Small intestine (tissue), 7 donors: ENCODE measurements at regions not wholly inside any gene's neighbourhood (a gene's known extent, or its start where the extent isn't known, plus 50 kb on each side); places are given as distances from the start of the nearest gene placed in this dataset.

ENCODE experiments used
- DNase-seq, 2 donors: peaks; one replicate each; pipeline versions ENCODE4 v3.0.0 to v3.0.0-alpha.2; 2013
- FAIRE-seq: peaks from 2 replicates; lab custom pipeline; 2012; peaks lifted over from hg19 to GRCh38; lab: Jason Lieb, UNC
- H3K27ac ChIP-seq, 3 donors: one replicate each; pipeline ENCODE4 v1.5.1; 2013; ENCODE audit warnings: low read length in 2 of 3, mild to moderate bottlenecking in 2 of 3, control low read depth in 1 of 3, inconsistent platforms in 1 of 3, low read depth in 1 of 3, moderate library complexity in 1 of 3
- H3K27me3 ChIP-seq, 3 donors: one replicate each; pipeline ENCODE4 v1.6.1; 2013; ENCODE audit warnings: low read length in 3 of 3, inconsistent platforms in 1 of 3; ENCODE audit not compliant: control insufficient read depth in 3 of 3, insufficient read depth in 3 of 3
- H3K36me3 ChIP-seq, 3 donors: one replicate each; pipeline ENCODE4 v1.6.1; 2013; ENCODE audit warnings: low read length in 3 of 3, inconsistent platforms in 1 of 3, low read depth in 1 of 3, mild to moderate bottlenecking in 1 of 3, moderate library complexity in 1 of 3; ENCODE audit not compliant: control insufficient read depth in 3 of 3, insufficient read depth in 2 of 3
- H3K4me1 ChIP-seq, 3 donors: one replicate each; pipeline ENCODE4 v1.6.1; 2013; ENCODE audit warnings: low read length in 2 of 3, inconsistent platforms in 1 of 3, low read depth in 1 of 3, mild to moderate bottlenecking in 1 of 3, moderate library complexity in 1 of 3; ENCODE audit not compliant: control insufficient read depth in 3 of 3, insufficient read depth in 2 of 3
- H3K4me3 ChIP-seq, 3 donors: one replicate each; pipeline ENCODE4 v1.5.1; 2013; ENCODE audit warnings: low read length in 3 of 3, control low read depth in 1 of 3, inconsistent platforms in 1 of 3, low read depth in 1 of 3, mild to moderate bottlenecking in 1 of 3, moderate library complexity in 1 of 3
- H3K9me3 ChIP-seq, 2 donors: one replicate each; pipeline ENCODE4 v1.6.1; 2013; ENCODE audit warnings: low read depth in 1 of 2, low read length in 1 of 2; ENCODE audit not compliant: control insufficient read depth in 2 of 2, insufficient read depth in 1 of 2
- WGBS, 3 donors: extraction: QIAGEN DNeasy Blood & Tissue Kit; methylation state at CpG; one replicate each; pipeline ENCODE4 v1.1.7; 2013; 5-methylcytosine and 5-hydroxymethylcytosine counted together
- donor health status: healthy with polysubstance abuse.
- donor health status: control.
- donor health status: control.
- donor health status: Bipolar disorder and iron deficiency.
- donor health status: healthy.

GRCh38 chr12:4147031-4147481 is 126.5 kb upstream of the CCND2 start:
- H3K4me1 ChIP-seq: peaks cover 0 to 3% (median 0%) of the 10 kb centered on the region in 3 donors
- H3K4me3 ChIP-seq: no peak overlapping the region
- DNase-seq (no peak), FAIRE-seq (no peak)
- WGBS, 3 donors: 73 to 77% (median 75%) methylated on average over 7 of the region's 7 CpGs
- H3K27me3 ChIP-seq: peaks cover 0 to 10% (median 0%) of the 10 kb centered on the region in 3 donors
- H3K36me3 ChIP-seq: no peaks in the 10 kb centered on the region
- no peak overlapping the region for H3K27ac ChIP-seq
- H3K9me3 ChIP-seq: peaks cover 0 to 3% of the 10 kb centered on the region in 2 donors

DNA sequence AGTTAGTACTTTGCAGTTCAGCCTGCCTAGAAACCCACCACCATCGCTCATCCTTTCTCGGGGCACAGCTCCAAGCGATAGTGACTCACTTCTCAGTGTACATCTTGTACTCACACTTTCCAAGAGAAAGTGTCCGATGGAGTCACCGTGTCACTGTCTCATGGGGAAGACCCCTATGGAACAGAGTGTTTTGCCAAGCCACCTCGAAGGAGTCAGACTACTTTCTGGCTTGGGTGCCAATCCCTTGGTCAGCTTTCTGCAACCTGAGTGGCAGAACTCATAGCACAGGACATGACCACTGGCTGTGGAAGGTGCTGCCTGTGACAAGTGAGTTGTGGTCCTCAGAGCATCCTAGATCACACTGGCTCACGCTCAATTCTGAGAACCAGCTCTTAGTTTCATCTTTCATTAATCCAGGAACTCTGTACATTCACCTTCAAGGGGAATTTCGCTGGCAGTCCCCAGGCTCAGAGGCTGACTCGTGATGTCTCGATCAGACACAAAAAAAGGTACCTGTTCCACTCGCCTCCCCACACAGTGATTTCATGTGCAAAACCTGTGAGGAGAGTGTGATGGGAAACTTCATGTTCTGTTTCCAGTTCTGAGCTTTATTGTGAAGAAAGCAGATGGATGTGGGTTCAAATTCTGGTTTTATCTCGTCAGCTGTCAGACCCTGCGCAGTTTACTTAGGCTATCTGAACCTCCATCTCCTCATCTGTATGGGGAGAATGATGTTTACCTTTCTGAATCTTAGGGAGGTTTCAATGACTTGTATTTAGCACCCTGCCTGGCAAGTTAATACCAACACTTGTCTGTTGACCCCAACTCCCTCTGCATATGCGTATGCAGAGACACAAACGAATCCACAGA is 127.3 kb upstream of the CCND2 start:
- no peak for FAIRE-seq
- no peaks in the 10 kb centered on the region for H3K36me3 ChIP-seq
- peaks cover 0 to 3% of the 10 kb centered on the region in 2 donors for H3K9me3 ChIP-seq
- H3K4me1 ChIP-seq: peaks cover 0 to 3% (median 0%) of the 10 kb centered on the region in 3 donors
- H3K27ac ChIP-seq: no peak overlapping the region
- no peak overlapping the region for H3K4me3 ChIP-seq
- H3K27me3 ChIP-seq: peaks cover 0 to 10% (median 0%) of the 10 kb centered on the region in 3 donors
- WGBS, 3 donors: 61 to 75% (median 73%) methylated on average over 15 of the region's 15 CpGs
- no peak for DNase-seq

GRCh38 chr12:4144676-4145075 is 128.9 kb upstream of the CCND2 start:
- DNase-seq (no peak), FAIRE-seq (no peak)
- H3K4me3 ChIP-seq: no peak overlapping the region
- peaks cover 0 to 3% of the 10 kb centered on the region in 2 donors for H3K9me3 ChIP-seq
- WGBS, 3 donors: 70% methylated on average over 2 of the region's 2 CpGs
- no peak overlapping the region for H3K27ac ChIP-seq
- peaks cover 0 to 3% (median 0%) of the 10 kb centered on the region in 3 donors for H3K4me1 ChIP-seq
- peaks cover 0 to 10% (median 0%) of the 10 kb centered on the region in 3 donors for H3K27me3 ChIP-seq
- H3K36me3 ChIP-seq: no peaks in the 10 kb centered on the region

GRCh38 chr12:4143896-4144295 is 129.7 kb upstream of the CCND2 start:
- no peak for FAIRE-seq
- WGBS, 3 donors: 65 to 78% (median 71%) methylated on average over 6 of the region's 6 CpGs

GRCh38 chr12:4141348-4142270 is 132.0 kb upstream of the CCND2 start:
- 67 to 82% (median 74%) methylated on average over 6 of the region's 6 CpGs for WGBS, 3 donors
- DNase-seq: no peak
- FAIRE-seq: no peak
- H3K27me3 ChIP-seq: peaks cover 0 to 8% (median 0%) of the 10 kb centered on the region in 3 donors
- H3K4me3 ChIP-seq: no peak overlapping the region
- peaks cover 0 to 3% (median 0%) of the 10 kb centered on the region in 3 donors for H3K4me1 ChIP-seq
- H3K27ac ChIP-seq: peak overlapping the region in 1 of 3 donors; percentile 36
- peaks cover 0 to 3% of the 10 kb centered on the region in 2 donors for H3K9me3 ChIP-seq
- no peaks in the 10 kb centered on the region for H3K36me3 ChIP-seq

More at GRCh38 chr12:4143896-4144295, 129.7 kb upstream of the CCND2 start:
- Histone ChIP-seq H3K27ac (no peak overlapping the region), H3K9me3 (peaks cover 0 to 3% of the 10 kb centered on the region in 2 donors), H3K4me1 (peaks cover 0 to 3% (median 0%) of the 10 kb centered on the region in 3 donors), H3K36me3 (no peaks in the 10 kb centered on the region), H3K4me3 (no peak overlapping the region), H3K27me3 (peaks cover 0 to 10% (median 0%) of the 10 kb centered on the region in 3 donors)
- DNase-seq: no peak

- no peak overlapping the region for H3K4me3 ChIP-seq
- peaks cover 0 to 3% (median 0%) of the 10 kb centered on the region in 3 donors for H3K4me1 ChIP-seq
- H3K27me3 ChIP-seq: peaks cover 0 to 7% (median 0%) of the 10 kb centered on the region in 3 donors
- H3K9me3 ChIP-seq: peaks cover 0 to 3% of the 10 kb centered on the region in 2 donors
- peak overlapping the region in 1 of 3 donors; percentile 36 for H3K27ac ChIP-seq
- H3K36me3 ChIP-seq: no peaks in the 10 kb centered on the region
- no peak for FAIRE-seq
- DNase-seq: no peak
- 86 to 94% (median 91%) methylated on average over 8 of the region's 8 CpGs for WGBS, 3 donors
Measured at GRCh38 chr12:4140581-4141301, 132.8 kb upstream of the CCND2 start.

- WGBS, 3 donors: 74 to 84% (median 78%) methylated on average over 3 of the region's 3 CpGs
- FAIRE-seq: no peak
- H3K27ac ChIP-seq: no peak overlapping the region
Measured at GRCh38 chr12:4139191-4139590, 134.4 kb upstream of the CCND2 start.

More at GRCh38 chr12:4139191-4139590, 134.4 kb upstream of the CCND2 start:
- no peaks in the 10 kb centered on the region for H3K36me3 ChIP-seq
- H3K27me3 ChIP-seq: peaks cover 0 to 2% (median 0%) of the 10 kb centered on the region in 3 donors
- H3K4me3 ChIP-seq: no peak overlapping the region
- no peak for DNase-seq
- H3K9me3 ChIP-seq: peaks cover 0 to 3% of the 10 kb centered on the region in 2 donors
- H3K4me1 ChIP-seq: peaks cover 0 to 13% (median 0%) of the 10 kb centered on the region in 3 donors
